SK-N-SH (cell line): ENCODE measurements at regions not wholly inside any gene's neighbourhood (a gene's known extent, or its start where the extent isn't known, plus 50 kb on each side); places are given as distances from the start of the nearest gene placed in this dataset.

Experiments
- CTCF ChIA-PET: fragments of 300-600, 350-600 bp; formaldehyde crosslinking; extraction: SDS; loops from one replicate; lab custom pipeline; 2021; lab: Yijun Ruan, JAX
- POLR2A ChIA-PET: fragments of 350-600 bp; sonication (Branson Sonifier 250); formaldehyde crosslinking; extraction: SDS; loops from one replicate; lab custom pipeline; 2020; ENCODE audit warnings: antibody characterized with exemption, inconsistent platforms; lab: Yijun Ruan, JAX
- DNase-seq: peaks from one replicate; pipeline ENCODE4 v3.0.0; 2012
- H2AFZ ChIP-seq: fragments of 200-600 bp; sonication (generic); 2 replicates; pipeline ENCODE4 v1.8.1; 2016; ENCODE audit warnings: antibody characterized with exemption, mild to moderate bottlenecking, low read depth
- H3F3A ChIP-seq: fragments of 200-600 bp; sonication (generic); replicated peaks from 2 replicates; pipeline ENCODE3; 2016; ENCODE audit warnings: antibody characterized with exemption, mild to moderate bottlenecking; ENCODE audit not compliant: insufficient read depth
- H3K27ac ChIP-seq, 2 experiments: fragments of 200-500 bp in 1 of 2; fragments of 200-600 bp in 1 of 2; sonication (Bioruptor generic) in 1 of 2; sonication (generic), shearing (Covaris generic) in 1 of 2; 2 replicates each; pipeline versions ENCODE4 v1.5.1 to v1.6.1; 2014 to 2016; ENCODE audit warnings: low read depth in 2 of 2, inconsistent platforms in 1 of 2, low read length in 1 of 2, mild to moderate bottlenecking in 1 of 2, mixed read lengths in 1 of 2
- H3K27me3 ChIP-seq: fragments of 200-600 bp; sonication (generic), shearing (Covaris generic); 2 replicates; pipeline ENCODE4 v1.6.1; 2016; ENCODE audit warnings: mixed run types; ENCODE audit not compliant: insufficient read depth
- H3K36me3 ChIP-seq, 2 experiments: fragments of 200-500 bp in 1 of 2; fragments of 200-600 bp in 1 of 2; sonication (Bioruptor generic) in 1 of 2; sonication (generic) in 1 of 2; replicated peaks in 1 of 2; 2 replicates each; pipeline versions ENCODE3 to v1.5.1; 2014 to 2016; ENCODE audit warnings: low read length in 1 of 2, mild to moderate bottlenecking in 1 of 2; ENCODE audit not compliant: insufficient read depth in 2 of 2, control insufficient read depth in 1 of 2
- H3K4me1 ChIP-seq, 2 experiments: fragments of 200-500 bp in 1 of 2; fragments of 200-600 bp in 1 of 2; sonication (Bioruptor generic) in 1 of 2; sonication (generic), shearing (Covaris generic) in 1 of 2; 2 replicates each; pipeline versions ENCODE4 v1.5.1 to v1.6.1; 2014 to 2016; ENCODE audit warnings: low read depth in 1 of 2, low read length in 1 of 2, mixed run types in 1 of 2; ENCODE audit not compliant: insufficient read depth in 2 of 2, control insufficient read depth in 1 of 2
- H3K4me2 ChIP-seq: fragments of 200-600 bp; sonication (generic), shearing (Covaris generic); 2 replicates; pipeline ENCODE4 v1.6.1; 2017; ENCODE audit warnings: mixed run types
- H3K4me3 ChIP-seq, 2 experiments: fragments of 200-500 bp in 1 of 2; fragments of 200-600 bp in 1 of 2; sonication (Bioruptor generic) in 1 of 2; sonication (generic), shearing (Covaris generic) in 1 of 2; 2 replicates each; pipeline versions ENCODE4 v1.5.1 to v1.8.1; 2014 to 2016; ENCODE audit warnings: low read depth in 2 of 2, inconsistent platforms in 1 of 2, low read length in 1 of 2, mild to moderate bottlenecking in 1 of 2, mixed read lengths in 1 of 2, moderate library complexity in 1 of 2
- H3K79me2 ChIP-seq: fragments of 200-600 bp; sonication (generic); 2 replicates; pipeline ENCODE4 v1.8.1; 2017; ENCODE audit warnings: mild to moderate bottlenecking; ENCODE audit not compliant: insufficient read depth
- H3K9ac ChIP-seq: fragments of 200-600 bp; sonication (generic); 2 replicates; pipeline ENCODE4 v1.6.1; 2017; ENCODE audit warnings: mixed run types
- H3K9me2 ChIP-seq: fragments of 200-600 bp; sonication (generic); 2 replicates; pipeline ENCODE4 v1.6.1; 2017; ENCODE audit warnings: mixed run types
- H3K9me3 ChIP-seq: fragments of 200-600 bp; sonication (generic); 2 replicates; pipeline ENCODE4 v1.6.1; 2017; ENCODE audit warnings: mixed run types, mild to moderate bottlenecking, moderate library complexity
- H4K20me1 ChIP-seq: fragments of 200-600 bp; sonication (generic); 2 replicates; pipeline ENCODE4 v1.6.1; 2017; ENCODE audit warnings: mild to moderate bottlenecking, mixed run types; ENCODE audit not compliant: insufficient read depth
- CTCF ChIP-seq: fragments of 200-600 bp; sonication (generic); IDR thresholded peaks from 2 replicates; pipeline ENCODE4 v1.6.1; 2017; ENCODE audit warnings: antibody characterized with exemption, mild to moderate bottlenecking, moderate library complexity
- ELF1 ChIP-seq: IDR thresholded peaks from 2 replicates; pipeline ENCODE4 v1.4.0; 2012
- EP300 ChIP-seq, 2 experiments: IDR thresholded peaks; 2 replicates each; pipeline versions ENCODE4 v1.4.0 to v1.6.1; 2012; ENCODE audit warnings: borderline replicate concordance in 1 of 2, low read depth in 1 of 2, low read length in 1 of 2
- FOSL2 ChIP-seq: IDR thresholded peaks from 2 replicates; pipeline ENCODE4 v1.4.0; 2012; ENCODE audit warnings: low read depth, mild to moderate bottlenecking, moderate library complexity, borderline replicate concordance
- FOXJ3 ChIP-seq: sonication (generic); formaldehyde crosslinking; IDR thresholded peaks from 2 replicates; pipeline ENCODE4 v1.5.1; 2020; ENCODE audit warnings: mild to moderate bottlenecking, missing genetic modification reagents
- FOXM1 ChIP-seq: IDR thresholded peaks from 2 replicates; pipeline ENCODE4 v1.4.0; 2012; ENCODE audit warnings: low read depth, mild to moderate bottlenecking
- MEF2A ChIP-seq: IDR thresholded peaks from 2 replicates; pipeline ENCODE4 v1.4.0; 2012; ENCODE audit warnings: low read depth, borderline replicate concordance
- MXI1 ChIP-seq: IDR thresholded peaks from 2 replicates; pipeline ENCODE4 v1.6.1; 2012; ENCODE audit warnings: mild to moderate bottlenecking, low read depth, low read length, improper control_type of control experiment
- NRF1 ChIP-seq: IDR thresholded peaks from 2 replicates; pipeline ENCODE4 v1.6.1; 2012; ENCODE audit warnings: low read depth, mild to moderate bottlenecking, low read length
- POLR2AphosphoS5 ChIP-seq: IDR thresholded peaks from 2 replicates; pipeline ENCODE4 v1.6.1; 2012; ENCODE audit warnings: low read depth, low read length
- RAD21 ChIP-seq: IDR thresholded peaks from 2 replicates; pipeline ENCODE4 v1.6.1; 2012; ENCODE audit warnings: mild to moderate bottlenecking, low read length
- RXRA ChIP-seq: IDR thresholded peaks from 2 replicates; pipeline ENCODE4 v1.4.0; 2012; ENCODE audit warnings: low read depth, mild to moderate bottlenecking, borderline replicate concordance
- TAF1 ChIP-seq: IDR thresholded peaks from 2 replicates; pipeline ENCODE4 v1.6.1; 2012; ENCODE audit warnings: low read depth, mild to moderate bottlenecking, low read length, moderate library complexity, borderline replicate concordance
- USF2 ChIP-seq: fragments of 150-350 bp; IDR thresholded peaks from 2 replicates; pipeline ENCODE4 v1.6.1; 2017; ENCODE audit warnings: antibody characterized with exemption, low read length, low read depth, borderline replicate concordance
- YY1 ChIP-seq: IDR thresholded peaks from 2 replicates; pipeline ENCODE4 v1.4.0; 2012; ENCODE audit warnings: low read depth, mild to moderate bottlenecking
- TF ChIP-seq, protein P1 (sequence below): IDR thresholded peaks from 2 replicates; pipeline ENCODE4 v1.4.0; 2012; ENCODE audit warnings: low read depth, borderline replicate concordance
- TF ChIP-seq, protein P2 (sequence below): IDR thresholded peaks from 2 replicates; pipeline ENCODE4; 2012
- TF ChIP-seq, protein P3 (sequence below): fragments of 150-350 bp; IDR thresholded peaks from 2 replicates; pipeline ENCODE4 v1.6.1; 2016; ENCODE audit warnings: mild to moderate bottlenecking, low read depth, low read length
- TF ChIP-seq, protein P4 (sequence below): IDR thresholded peaks from 2 replicates; pipeline ENCODE4 v1.6.1; 2012; ENCODE audit warnings: mild to moderate bottlenecking, low read depth, low read length, moderate library complexity

- Histone ChIP-seq H2AFZ (no peak overlapping the region), H4K20me1 (no peaks in the 10 kb centered on the region), H3K36me3 (no peaks in the 10 kb centered on the region), H3K9me2 (no peaks in the 10 kb centered on the region), H3K4me2 (no peak overlapping the region), H3K79me2 (no peaks in the 10 kb centered on the region), H3K9ac (no peak overlapping the region), H3K4me1 (no peaks in the 10 kb centered on the region), H3K9me3 (no peaks in the 10 kb centered on the region; the same call in 1 of the 2 replicates), H3F3A (no peaks in the 10 kb centered on the region), H3K4me3 (no peak overlapping the region), H3K27me3 (no peaks in the 10 kb centered on the region), H3K27ac (no peak overlapping the region)
- DNase-seq, result no peak
- TF ChIP-seq CTCF, result no peak
- TF ChIP-seq RAD21, result no peak
- no peak for TF ChIP-seq RXRA
- TF ChIP-seq, protein P1, sequence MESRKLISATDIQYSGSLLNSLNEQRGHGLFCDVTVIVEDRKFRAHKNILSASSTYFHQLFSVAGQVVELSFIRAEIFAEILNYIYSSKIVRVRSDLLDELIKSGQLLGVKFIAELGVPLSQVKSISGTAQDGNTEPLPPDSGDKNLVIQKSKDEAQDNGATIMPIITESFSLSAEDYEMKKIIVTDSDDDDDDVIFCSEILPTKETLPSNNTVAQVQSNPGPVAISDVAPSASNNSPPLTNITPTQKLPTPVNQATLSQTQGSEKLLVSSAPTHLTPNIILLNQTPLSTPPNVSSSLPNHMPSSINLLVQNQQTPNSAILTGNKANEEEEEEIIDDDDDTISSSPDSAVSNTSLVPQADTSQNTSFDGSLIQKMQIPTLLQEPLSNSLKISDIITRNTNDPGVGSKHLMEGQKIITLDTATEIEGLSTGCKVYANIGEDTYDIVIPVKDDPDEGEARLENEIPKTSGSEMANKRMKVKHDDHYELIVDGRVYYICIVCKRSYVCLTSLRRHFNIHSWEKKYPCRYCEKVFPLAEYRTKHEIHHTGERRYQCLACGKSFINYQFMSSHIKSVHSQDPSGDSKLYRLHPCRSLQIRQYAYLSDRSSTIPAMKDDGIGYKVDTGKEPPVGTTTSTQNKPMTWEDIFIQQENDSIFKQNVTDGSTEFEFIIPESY, result no peak
- TF ChIP-seq USF2, result no peak
- no peak for TF ChIP-seq FOXJ3 (CRISPR knock-in tag)
- TF ChIP-seq FOSL2, result no peak
- TF ChIP-seq YY1, result no peak
- TF ChIP-seq EP300 (IDR thresholded peaks at IDR 0.05; ENCODE audit: borderline replicate concordance in 1 of 2, low read depth in 1 of 2, low read length in 1 of 2), result no peak
- TF ChIP-seq MXI1, result no peak
- TF ChIP-seq POLR2AphosphoS5, result no peak
- TF ChIP-seq, protein P2, sequence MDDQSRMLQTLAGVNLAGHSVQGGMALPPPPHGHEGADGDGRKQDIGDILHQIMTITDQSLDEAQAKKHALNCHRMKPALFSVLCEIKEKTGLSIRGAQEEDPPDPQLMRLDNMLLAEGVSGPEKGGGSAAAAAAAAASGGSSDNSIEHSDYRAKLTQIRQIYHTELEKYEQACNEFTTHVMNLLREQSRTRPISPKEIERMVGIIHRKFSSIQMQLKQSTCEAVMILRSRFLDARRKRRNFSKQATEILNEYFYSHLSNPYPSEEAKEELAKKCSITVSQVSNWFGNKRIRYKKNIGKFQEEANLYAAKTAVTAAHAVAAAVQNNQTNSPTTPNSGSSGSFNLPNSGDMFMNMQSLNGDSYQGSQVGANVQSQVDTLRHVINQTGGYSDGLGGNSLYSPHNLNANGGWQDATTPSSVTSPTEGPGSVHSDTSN, result no peak
- no peak for TF ChIP-seq TAF1
- TF ChIP-seq, protein P3, sequence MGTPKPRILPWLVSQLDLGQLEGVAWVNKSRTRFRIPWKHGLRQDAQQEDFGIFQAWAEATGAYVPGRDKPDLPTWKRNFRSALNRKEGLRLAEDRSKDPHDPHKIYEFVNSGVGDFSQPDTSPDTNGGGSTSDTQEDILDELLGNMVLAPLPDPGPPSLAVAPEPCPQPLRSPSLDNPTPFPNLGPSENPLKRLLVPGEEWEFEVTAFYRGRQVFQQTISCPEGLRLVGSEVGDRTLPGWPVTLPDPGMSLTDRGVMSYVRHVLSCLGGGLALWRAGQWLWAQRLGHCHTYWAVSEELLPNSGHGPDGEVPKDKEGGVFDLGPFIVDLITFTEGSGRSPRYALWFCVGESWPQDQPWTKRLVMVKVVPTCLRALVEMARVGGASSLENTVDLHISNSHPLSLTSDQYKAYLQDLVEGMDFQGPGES, result no peak
- TF ChIP-seq FOXM1, result no peak
- no peak for TF ChIP-seq MEF2A
- TF ChIP-seq ELF1, result no peak
- no peak for TF ChIP-seq NRF1
- TF ChIP-seq, protein P4, sequence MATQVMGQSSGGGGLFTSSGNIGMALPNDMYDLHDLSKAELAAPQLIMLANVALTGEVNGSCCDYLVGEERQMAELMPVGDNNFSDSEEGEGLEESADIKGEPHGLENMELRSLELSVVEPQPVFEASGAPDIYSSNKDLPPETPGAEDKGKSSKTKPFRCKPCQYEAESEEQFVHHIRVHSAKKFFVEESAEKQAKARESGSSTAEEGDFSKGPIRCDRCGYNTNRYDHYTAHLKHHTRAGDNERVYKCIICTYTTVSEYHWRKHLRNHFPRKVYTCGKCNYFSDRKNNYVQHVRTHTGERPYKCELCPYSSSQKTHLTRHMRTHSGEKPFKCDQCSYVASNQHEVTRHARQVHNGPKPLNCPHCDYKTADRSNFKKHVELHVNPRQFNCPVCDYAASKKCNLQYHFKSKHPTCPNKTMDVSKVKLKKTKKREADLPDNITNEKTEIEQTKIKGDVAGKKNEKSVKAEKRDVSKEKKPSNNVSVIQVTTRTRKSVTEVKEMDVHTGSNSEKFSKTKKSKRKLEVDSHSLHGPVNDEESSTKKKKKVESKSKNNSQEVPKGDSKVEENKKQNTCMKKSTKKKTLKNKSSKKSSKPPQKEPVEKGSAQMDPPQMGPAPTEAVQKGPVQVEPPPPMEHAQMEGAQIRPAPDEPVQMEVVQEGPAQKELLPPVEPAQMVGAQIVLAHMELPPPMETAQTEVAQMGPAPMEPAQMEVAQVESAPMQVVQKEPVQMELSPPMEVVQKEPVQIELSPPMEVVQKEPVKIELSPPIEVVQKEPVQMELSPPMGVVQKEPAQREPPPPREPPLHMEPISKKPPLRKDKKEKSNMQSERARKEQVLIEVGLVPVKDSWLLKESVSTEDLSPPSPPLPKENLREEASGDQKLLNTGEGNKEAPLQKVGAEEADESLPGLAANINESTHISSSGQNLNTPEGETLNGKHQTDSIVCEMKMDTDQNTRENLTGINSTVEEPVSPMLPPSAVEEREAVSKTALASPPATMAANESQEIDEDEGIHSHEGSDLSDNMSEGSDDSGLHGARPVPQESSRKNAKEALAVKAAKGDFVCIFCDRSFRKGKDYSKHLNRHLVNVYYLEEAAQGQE, result no peak
- POLR2A ChIA-PET, result no interaction called here
- CTCF ChIA-PET, result no interaction called here
Measured at GRCh38 chr6:91982559-91982958, 1395.7 kb upstream of the MAP3K7 start.
